HEK293 (cell line): ENCODE measurements at regions not wholly inside any gene's neighbourhood (a gene's known extent, or its start where the extent isn't known, plus 50 kb on each side); places are given as distances from the start of the nearest gene placed in this dataset.

Source experiments
- CTCF ChIA-PET: fragments of 350-600 bp; formaldehyde crosslinking; extraction: SDS; loops from one replicate; lab custom pipeline; 2021; ENCODE audit warnings: antibody characterized with exemption; lab: Yijun Ruan, JAX
- POLR2A ChIA-PET: fragments of 300-600 bp; formaldehyde crosslinking; extraction: SDS; loops from one replicate; lab custom pipeline; 2020; ENCODE audit warnings: antibody characterized with exemption, inconsistent platforms; lab: Yijun Ruan, JAX
- H3K27ac ChIP-seq: fragments of 200-500 bp; sonication (Bioruptor generic); 2 replicates; pipeline ENCODE4 v1.5.1; 2014; ENCODE audit warnings: low read depth, low read length, control low read depth, inconsistent platforms; ENCODE audit errors: extremely low read depth
- H3K36me3 ChIP-seq, 2 experiments: fragments of 200-500 bp in 1 of 2; sonication (Bioruptor generic) in 1 of 2; 1 replicate in 1 of 2; 2 replicates in 1 of 2; pipeline ENCODE4 v1.5.1; 2014 to 2017; ENCODE audit warnings: inconsistent platforms in 2 of 2, low read length in 2 of 2; ENCODE audit not compliant: control insufficient read depth in 2 of 2, insufficient read depth in 1 of 2
- H3K4me1 ChIP-seq: fragments of 200-500 bp; sonication (Bioruptor generic); 2 replicates; pipeline ENCODE4 v1.5.1; 2014; ENCODE audit warnings: mild to moderate bottlenecking, low read length, inconsistent platforms; ENCODE audit not compliant: control insufficient read depth, insufficient read depth
- H3K4me3 ChIP-seq: 2 replicates; pipeline ENCODE4 v1.5.1; 2011; ENCODE audit warnings: low read depth, mild to moderate bottlenecking, control low read depth, low read length, moderate library complexity
- H3K9me3 ChIP-seq: fragments of 200-500 bp; sonication (Bioruptor generic); 2 replicates; pipeline ENCODE4 v1.5.1; 2014; ENCODE audit warnings: low read depth, low read length, inconsistent platforms; ENCODE audit not compliant: control insufficient read depth, insufficient read depth
- ATF2 ChIP-seq: fragments of 450-650 bp; formaldehyde crosslinking; IDR thresholded peaks from 2 replicates; pipeline ENCODE4 v1.5.1; 2016; ENCODE audit warnings: missing biosample characterization, missing genetic modification characterization, low read depth
- EGR2 ChIP-seq: fragments of 450-650 bp; formaldehyde crosslinking; IDR thresholded peaks from 2 replicates; pipeline ENCODE4 v1.5.1; 2016; ENCODE audit warnings: low read depth, missing biosample characterization, missing genetic modification characterization
- GLIS2 ChIP-seq: fragments of 450-650 bp; formaldehyde crosslinking; IDR thresholded peaks from 2 replicates; pipeline ENCODE4 v1.5.1; 2016; ENCODE audit warnings: missing biosample characterization, missing genetic modification characterization
- HOXA7 ChIP-seq: sonication (generic); formaldehyde crosslinking; IDR thresholded peaks from 2 replicates; pipeline ENCODE4 v1.8.1; 2022; ENCODE audit warnings: missing genetic modification reagents, borderline replicate concordance
- KLF17 ChIP-seq: fragments of 450-650 bp; formaldehyde crosslinking; IDR thresholded peaks from 2 replicates; pipeline ENCODE4 v1.5.1; 2016; ENCODE audit warnings: missing biosample characterization, missing genetic modification characterization
- OVOL3 ChIP-seq: fragments of 450-650 bp; formaldehyde crosslinking; IDR thresholded peaks from 2 replicates; pipeline ENCODE4 v1.5.1; 2016; ENCODE audit warnings: missing biosample characterization, missing genetic modification characterization
- REPIN1 ChIP-seq: fragments of 450-650 bp; formaldehyde crosslinking; IDR thresholded peaks from 2 replicates; pipeline ENCODE4 v1.5.1; 2017; ENCODE audit warnings: missing biosample characterization, missing genetic modification characterization, low read depth
- SCRT1 ChIP-seq: fragments of 450-650 bp; formaldehyde crosslinking; IDR thresholded peaks from 2 replicates; pipeline ENCODE4 v1.5.1; 2016; ENCODE audit warnings: missing biosample characterization, missing genetic modification characterization, borderline replicate concordance
- SP3 ChIP-seq: fragments of 450-650 bp; formaldehyde crosslinking; IDR thresholded peaks from 2 replicates; pipeline ENCODE4 v1.5.1; 2016; ENCODE audit warnings: missing biosample characterization, missing genetic modification characterization
- ZBTB49 ChIP-seq: fragments of 450-650 bp; formaldehyde crosslinking; IDR thresholded peaks from 2 replicates; pipeline ENCODE4 v1.5.1; 2016; ENCODE audit warnings: missing biosample characterization, missing genetic modification characterization, low read depth
- ZFP69B ChIP-seq: fragments of 450-650 bp; formaldehyde crosslinking; IDR thresholded peaks from 2 replicates; pipeline ENCODE4 v1.5.1; 2016; ENCODE audit warnings: missing biosample characterization, missing genetic modification characterization
- ZNF114 ChIP-seq: fragments of 450-650 bp; formaldehyde crosslinking; IDR thresholded peaks from 2 replicates; pipeline ENCODE4 v1.5.0; 2017; ENCODE audit warnings: missing biosample characterization, missing genetic modification characterization
- ZNF133 ChIP-seq: fragments of 450-650 bp; formaldehyde crosslinking; IDR thresholded peaks from 2 replicates; pipeline ENCODE4 v1.5.1; 2016; ENCODE audit warnings: missing biosample characterization, missing genetic modification characterization
- ZNF16 ChIP-seq: fragments of 450-650 bp; formaldehyde crosslinking; IDR thresholded peaks from 2 replicates; pipeline ENCODE4 v1.5.1; 2016; ENCODE audit warnings: low read depth, missing biosample characterization, missing genetic modification characterization
- ZNF175 ChIP-seq: fragments of 450-650 bp; formaldehyde crosslinking; IDR thresholded peaks from 2 replicates; pipeline ENCODE4 v1.5.1; 2016; ENCODE audit warnings: missing biosample characterization, missing genetic modification characterization
- ZNF211 ChIP-seq: fragments of 450-650 bp; formaldehyde crosslinking; IDR thresholded peaks from 2 replicates; pipeline ENCODE4 v1.5.1; 2016; ENCODE audit warnings: low read depth, missing biosample characterization, missing genetic modification characterization
- ZNF302 ChIP-seq: fragments of 450-650 bp; formaldehyde crosslinking; IDR thresholded peaks from 2 replicates; pipeline ENCODE4 v1.5.1; 2016; ENCODE audit warnings: missing biosample characterization, missing genetic modification characterization, low read depth
- ZNF311 ChIP-seq: fragments of 450-650 bp; formaldehyde crosslinking; IDR thresholded peaks from 2 replicates; pipeline ENCODE4 v1.5.1; 2017; ENCODE audit warnings: missing biosample characterization, missing genetic modification characterization, borderline replicate concordance
- ZNF341 ChIP-seq: fragments of 450-650 bp; formaldehyde crosslinking; IDR thresholded peaks from 2 replicates; pipeline ENCODE4; 2016; ENCODE audit warnings: low read depth, missing biosample characterization, missing genetic modification characterization
- ZNF350 ChIP-seq: fragments of 450-650 bp; formaldehyde crosslinking; IDR thresholded peaks from 2 replicates; pipeline ENCODE4 v1.5.0; 2017; ENCODE audit warnings: missing biosample characterization, mild to moderate bottlenecking, missing genetic modification characterization
- ZNF354C ChIP-seq: fragments of 450-650 bp; formaldehyde crosslinking; IDR thresholded peaks from 2 replicates; pipeline ENCODE4 v1.5.1; 2016; ENCODE audit warnings: missing biosample characterization, missing genetic modification characterization, low read depth, borderline replicate concordance
- ZNF555 ChIP-seq: fragments of 450-650 bp; formaldehyde crosslinking; conservative IDR thresholded peaks from 2 replicates; pipeline ENCODE4 v1.5.1; 2017; ENCODE audit warnings: missing biosample characterization, mild to moderate bottlenecking, missing genetic modification characterization, inconsistent platforms
- ZNF558 ChIP-seq: fragments of 450-650 bp; formaldehyde crosslinking; IDR thresholded peaks from 2 replicates; pipeline ENCODE4 v1.5.1; 2016; ENCODE audit warnings: missing biosample characterization, missing genetic modification characterization
- ZNF585B ChIP-seq: fragments of 450-650 bp; formaldehyde crosslinking; IDR thresholded peaks from 2 replicates; pipeline ENCODE4 v1.5.1; 2016; ENCODE audit warnings: missing biosample characterization, missing genetic modification characterization
- ZNF600 ChIP-seq: fragments of 450-650 bp; formaldehyde crosslinking; IDR thresholded peaks from 2 replicates; pipeline ENCODE4 v1.5.1; 2016; ENCODE audit warnings: missing biosample characterization, missing genetic modification characterization
- ZNF76 ChIP-seq: fragments of 450-650 bp; formaldehyde crosslinking; IDR thresholded peaks from 2 replicates; pipeline ENCODE4; 2016; ENCODE audit warnings: low read depth, missing biosample characterization, missing genetic modification characterization, borderline replicate concordance

GRCh38 chr12:127445581-127446139, 821.3 kb upstream of the TMEM132C start:
- no peak overlapping the region for H3K27ac ChIP-seq
- ChIA-PET POLR2A (no interaction called here), CTCF (no interaction called here)
- H3K9me3 ChIP-seq, result no peaks in the 10 kb centered on the region
- H3K36me3 ChIP-seq, result no peaks in the 10 kb centered on the region
- TF ChIP-seq REPIN1 (tag by site-specific recombination) (no peak), ZNF341 (no peak), ZNF16 (tag by site-specific recombination) (no peak), ZNF211 (tag by site-specific recombination) (no peak), ATF2 (tag by site-specific recombination) (no peak), ZNF175 (tag by site-specific recombination) (no peak), KLF17 (no peak), ZNF555 (no peak), ZNF133 (tag by site-specific recombination) (no peak), OVOL3 (tag by site-specific recombination) (no peak), ZNF76 (no peak)
- no peak overlapping the region for H3K4me3 ChIP-seq
- no peaks in the 10 kb centered on the region for H3K4me1 ChIP-seq

- Histone ChIP-seq H3K27ac (no peak overlapping the region), H3K4me1 (no peaks in the 10 kb centered on the region), H3K36me3 (no peaks in the 10 kb centered on the region), H3K4me3 (no peak overlapping the region), H3K9me3 (no peaks in the 10 kb centered on the region)
- ChIA-PET POLR2A (no interaction called here), CTCF (no interaction called here)
- TF ChIP-seq ZNF302 (no peak), ZNF350 (tag by site-specific recombination) (no peak), ZNF558 (tag by site-specific recombination) (no peak), ZBTB49 (tag by site-specific recombination) (no peak), ZNF354C (tag by site-specific recombination) (no peak), ZNF114 (no peak), HOXA7 (CRISPR knock-in tag) (no peak), SP3 (no peak), EGR2 (tag by site-specific recombination) (no peak), ZNF585B (tag by site-specific recombination) (no peak), ZFP69B (tag by site-specific recombination) (no peak), SCRT1 (tag by site-specific recombination) (no peak), GLIS2 (no peak), ZNF600 (no peak), ZNF311 (tag by site-specific recombination) (no peak)
Observed at GRCh38 chr12:127448906-127449305, 818.1 kb upstream of the TMEM132C start.
